ENCODE measurements at regions not wholly inside any gene's neighbourhood (a gene's known extent, or its start where the extent isn't known, plus 50 kb on each side); places are given as distances from the start of the nearest gene placed in this dataset.
A peak's percentile ranks its signal among the peaks of the same experiment; 100 is the strongest.

DNA sequence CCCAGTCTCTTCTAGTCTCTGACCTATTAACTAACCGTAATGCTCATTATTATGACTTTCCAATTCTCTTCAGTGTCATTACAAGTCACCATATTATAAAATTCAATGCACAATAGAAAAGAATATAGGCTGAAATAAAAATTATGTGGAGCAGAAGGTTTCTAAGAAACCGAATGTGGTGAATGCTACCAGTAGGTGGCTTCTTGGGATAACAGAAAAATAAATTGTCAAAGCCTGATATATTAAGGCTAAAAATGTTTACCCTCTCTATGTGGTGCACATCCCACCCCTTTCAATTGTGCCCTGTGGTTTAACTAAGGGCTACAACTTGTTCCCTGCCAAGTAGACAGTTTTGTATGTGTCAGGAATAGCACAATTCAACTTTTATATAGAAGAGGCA lies 624.6 kb upstream of the TECRL start:
- TF ChIP-seq TCF7L2 (IDR thresholded peaks at IDR 0.05; ENCODE audit: low read depth, low read length) (no peak), POLR2AphosphoS5 (IDR thresholded peaks at IDR 0.05; ENCODE audit: low read depth, low read length) (no peak), CTCF (IDR thresholded peaks at IDR 0.05) (peak; percentile 13; the same call in 1 of the 2 replicates)

Measured in Panc1 (cell line).